PC-3 (cell line): ENCODE measurements at regions not wholly inside any gene's neighbourhood (a gene's known extent, or its start where the extent isn't known, plus 50 kb on each side); places are given as distances from the start of the nearest gene placed in this dataset.

Experiments used
- CTCF ChIP-seq: fragments of 300-600 bp; sonication (generic); conservative IDR thresholded peaks from 2 replicates; pipeline ENCODE4 v1.5.1; 2017; ENCODE audit warnings: antibody characterized with exemption, low read depth, mild to moderate bottlenecking, low read length
- EZH2phosphoT487 ChIP-seq: fragments of 300-600 bp; sonication (generic); IDR thresholded peaks from 2 replicates; pipeline ENCODE4 v1.6.1; 2018; ENCODE audit warnings: mild to moderate bottlenecking, antibody characterized with exemption, low read length, borderline replicate concordance

DNA sequence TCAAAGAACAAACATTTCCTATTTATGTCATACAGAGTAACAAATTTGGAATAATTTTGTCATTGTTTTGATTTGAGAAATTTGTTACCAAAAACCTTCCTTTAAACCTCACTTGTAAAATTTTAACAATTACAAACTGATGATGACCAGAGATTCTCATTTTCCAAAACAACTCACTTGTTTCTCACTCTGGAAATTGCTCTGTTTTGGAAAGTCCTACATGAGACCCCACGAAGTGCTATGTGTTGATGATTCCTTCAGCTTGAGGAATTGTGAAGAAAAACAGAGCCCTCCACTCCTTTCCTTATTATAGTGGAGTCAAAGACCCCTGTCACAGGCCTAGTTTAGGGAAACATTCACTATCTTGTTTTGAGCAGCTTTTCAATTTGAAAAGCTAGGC, 157.6 kb upstream of the RASGRP1 start:
- TF ChIP-seq CTCF = no peak
- TF ChIP-seq EZH2phosphoT487 = no peak
